ENCODE measurements at regions not wholly inside any gene's neighbourhood (a gene's known extent, or its start where the extent isn't known, plus 50 kb on each side); places are given as distances from the start of the nearest gene placed in this dataset.

DNA sequence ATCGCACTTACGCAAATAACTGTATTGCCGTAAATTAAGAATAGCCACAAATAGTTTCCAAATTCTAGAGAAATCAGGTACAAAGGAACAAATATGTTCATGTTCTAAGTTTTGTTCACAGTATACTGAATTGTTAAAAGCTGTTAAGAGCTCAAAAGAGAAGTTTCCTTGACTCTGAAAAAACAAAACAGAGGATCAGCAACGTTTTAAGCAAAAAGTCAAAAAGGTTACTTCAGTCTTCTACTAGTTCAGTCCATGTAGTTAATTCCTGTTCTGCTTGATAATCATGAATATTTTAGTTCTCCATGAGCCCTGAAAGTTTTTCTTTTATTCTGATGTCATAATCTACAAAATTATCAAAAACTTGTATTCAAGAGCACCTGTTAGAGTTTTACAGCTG, 128.6 kb upstream of the MAST4 start (continued):
- no peak for TF ChIP-seq HDAC2 (IDR thresholded peaks at IDR 0.05; ENCODE audit: borderline replicate concordance in 1 of 2, low read depth in 2 of 2, low read length in 2 of 2)
- no peak for TF ChIP-seq SIX5 (IDR thresholded peaks at IDR 0.05; ENCODE audit: low read depth, low read length)
- no peak for TF ChIP-seq E2F6 (IDR thresholded peaks at IDR 0.05)
- TF ChIP-seq FOSL1 (IDR thresholded peaks at IDR 0.05; ENCODE audit: insufficient read depth, low read depth, low read length): no peak
